Liver (tissue), 8 donors: ENCODE measurements at regions not wholly inside any gene's neighbourhood (a gene's known extent, or its start where the extent isn't known, plus 50 kb on each side); places are given as distances from the start of the nearest gene placed in this dataset.
A peak's percentile ranks its signal among the peaks of the same experiment; 100 is the strongest.

Experiments
- DNase-seq: peaks from one replicate; pipeline ENCODE4 v3.0.0-alpha.2; 2017; ENCODE audit warnings: low spot score
- H3K27ac ChIP-seq, 2 donors: one replicate each; pipeline ENCODE4 v1.7.0; 2013; ENCODE audit warnings: inconsistent platforms in 2 of 2, low read length in 2 of 2, control low read depth in 1 of 2, low read depth in 1 of 2, mild to moderate bottlenecking in 1 of 2
- H3K27me3 ChIP-seq, 4 donors: one replicate each; pipeline versions ENCODE4 v1.6.1 to v1.7.0; 2013; ENCODE audit warnings: low read length in 3 of 4, inconsistent platforms in 1 of 4, mild to moderate bottlenecking in 1 of 4, moderate library complexity in 1 of 4; ENCODE audit not compliant: control insufficient read depth in 4 of 4, insufficient read depth in 4 of 4
- H3K36me3 ChIP-seq, 4 donors: one replicate each; pipeline versions ENCODE4 v1.6.1 to v1.7.0; 2013; ENCODE audit warnings: low read length in 3 of 4, mild to moderate bottlenecking in 3 of 4, low read depth in 1 of 4, moderate library complexity in 1 of 4; ENCODE audit not compliant: control insufficient read depth in 4 of 4, insufficient read depth in 3 of 4
- H3K4me1 ChIP-seq, 4 donors: one replicate each; pipeline versions ENCODE4 v1.6.1 to v1.7.0; 2013; ENCODE audit warnings: low read length in 3 of 4, mild to moderate bottlenecking in 3 of 4, moderate library complexity in 1 of 4; ENCODE audit not compliant: control insufficient read depth in 4 of 4, insufficient read depth in 4 of 4
- H3K4me3 ChIP-seq, 3 donors: one replicate each; pipeline versions ENCODE4 v1.6.1 to v1.7.0; 2013; ENCODE audit warnings: low read length in 3 of 3, control low read depth in 1 of 3, low read depth in 1 of 3, mild to moderate bottlenecking in 1 of 3
- H3K9ac ChIP-seq, 2 donors: one replicate each; pipeline ENCODE4 v1.7.0; 2013; ENCODE audit warnings: low read length in 2 of 2, mild to moderate bottlenecking in 2 of 2, moderate library complexity in 2 of 2, control low read depth in 1 of 2, low read depth in 1 of 2
- H3K9me3 ChIP-seq, 4 donors: one replicate each; pipeline versions ENCODE4 v1.6.1 to v1.7.0; 2013; ENCODE audit warnings: low read length in 3 of 4; ENCODE audit not compliant: control insufficient read depth in 4 of 4
- ATF3 ChIP-seq: IDR thresholded peaks from 2 replicates; pipeline ENCODE4 v1.6.1; 2016; ENCODE audit warnings: antibody characterized with exemption
- CTCF ChIP-seq: fragments of 150-350 bp; IDR thresholded peaks from 2 replicates; pipeline ENCODE4 v1.5.1; 2017; ENCODE audit warnings: improper control_type of control experiment, low read depth, low read length; ENCODE audit not compliant: missing input control
- EGR1 ChIP-seq, 2 donors: IDR thresholded peaks; 2 replicates each; pipeline ENCODE4 v1.6.1; 2016 to 2018; ENCODE audit warnings: antibody characterized with exemption in 2 of 2, low read depth in 2 of 2
- FOXA1 ChIP-seq: IDR thresholded peaks from 2 replicates; pipeline ENCODE4 v1.6.1; 2016; ENCODE audit warnings: antibody characterized with exemption
- GABPA ChIP-seq, 2 donors: IDR thresholded peaks in 1 of 2; conservative IDR thresholded peaks in 1 of 2; 2 replicates each; pipeline ENCODE4 v1.6.1; 2016; ENCODE audit warnings: antibody characterized with exemption in 2 of 2, mild to moderate bottlenecking in 1 of 2, moderate library complexity in 1 of 2
- HNF4A ChIP-seq, 2 donors: conservative IDR thresholded peaks; 2 replicates each; pipeline ENCODE4 v1.6.1; 2016; ENCODE audit warnings: antibody characterized with exemption in 2 of 2, mild to moderate bottlenecking in 2 of 2
- HNF4G ChIP-seq: IDR thresholded peaks from 2 replicates; pipeline ENCODE4 v1.6.1; 2016; ENCODE audit warnings: antibody characterized with exemption
- JUND ChIP-seq, 2 donors: IDR thresholded peaks; 2 replicates each; pipeline ENCODE4 v1.6.1; 2016; ENCODE audit warnings: antibody characterized with exemption in 2 of 2
- MAX ChIP-seq: IDR thresholded peaks from 2 replicates; pipeline ENCODE4 v1.6.1; 2016; ENCODE audit warnings: antibody characterized with exemption
- NR2F2 ChIP-seq: IDR thresholded peaks from 2 replicates; pipeline ENCODE4 v1.6.1; 2016; ENCODE audit warnings: antibody characterized with exemption
- RAD21 ChIP-seq, 2 donors: IDR thresholded peaks; 2 replicates each; pipeline ENCODE4 v1.6.1; 2016; ENCODE audit warnings: antibody characterized with exemption in 2 of 2, mild to moderate bottlenecking in 2 of 2
- REST ChIP-seq: IDR thresholded peaks from 2 replicates; pipeline ENCODE4 v1.6.1; 2016; ENCODE audit warnings: antibody characterized with exemption, mild to moderate bottlenecking
- RXRA ChIP-seq, 2 donors: IDR thresholded peaks; 2 replicates each; pipeline ENCODE4 v1.6.1; 2017 to 2018; ENCODE audit warnings: antibody characterized with exemption in 2 of 2, mild to moderate bottlenecking in 1 of 2
- SP1 ChIP-seq: IDR thresholded peaks from 2 replicates; pipeline ENCODE4 v1.6.1; 2018; ENCODE audit warnings: antibody characterized with exemption, mild to moderate bottlenecking
- TAF1 ChIP-seq: conservative IDR thresholded peaks from 2 replicates; pipeline ENCODE4 v1.6.1; 2016; ENCODE audit warnings: antibody characterized with exemption, mild to moderate bottlenecking
- YY1 ChIP-seq: IDR thresholded peaks from 2 replicates; pipeline ENCODE4 v1.6.1; 2016; ENCODE audit warnings: antibody characterized with exemption, mild to moderate bottlenecking
- ZBTB33 ChIP-seq: IDR thresholded peaks from 2 replicates; pipeline ENCODE4 v1.6.1; 2016; ENCODE audit warnings: antibody characterized with exemption
- WGBS: extraction: QIAGEN DNeasy Blood & Tissue Kit; methylation state at CpG from one replicate; pipeline ENCODE4 v1.1.7; 2013; 5-methylcytosine and 5-hydroxymethylcytosine counted together
- donor health status: healthy.
- donor health status: healthy.
- donor health status: healthy.
- donor health status: healthy.
- donor health status: healthy.

- 86% methylated on average over 3 of the region's 3 CpGs for WGBS
- no peak overlapping the region for H3K27ac ChIP-seq
- H3K9me3 ChIP-seq: no peaks in the 10 kb centered on the region
- H3K9ac ChIP-seq: no peak overlapping the region
- H3K36me3 ChIP-seq: no peaks in the 10 kb centered on the region
- H3K4me3 ChIP-seq: no peak overlapping the region
- TF ChIP-seq YY1 (no peak), RXRA (IDR thresholded peaks at IDR 0.05) (no peak), FOXA1 (no peak), SP1 (no peak), ZBTB33 (no peak), REST (no peak), HNF4A (conservative IDR thresholded peaks at IDR 0.05) (no peak), NR2F2 (no peak), MAX (no peak), CTCF (no peak), ATF3 (no peak)
- H3K4me1 ChIP-seq: peaks cover 5 to 34% (median 24%) of the 10 kb centered on the region in 4 donors
- peak; percentile 23 for DNase-seq
- H3K27me3 ChIP-seq: no peaks in the 10 kb centered on the region
These were observed 277.9 kb upstream of the TLE3 start for GRCh38 chr15:70375586-70375985.

GRCh38 chr15:70375006-70375431 lies 277.3 kb upstream of the TLE3 start:
- Histone ChIP-seq H3K27me3 (no peaks in the 10 kb centered on the region), H3K9ac (no peak overlapping the region), H3K9me3 (no peaks in the 10 kb centered on the region), H3K4me1 (peaks cover 5 to 34% (median 24%) of the 10 kb centered on the region in 4 donors), H3K36me3 (no peaks in the 10 kb centered on the region), H3K27ac (no peak overlapping the region), H3K4me3 (no peak overlapping the region)
- DNase-seq: peak; percentile 20
- TF ChIP-seq MAX (no peak), HNF4A (conservative IDR thresholded peaks at IDR 0.05) (no peak), JUND (IDR thresholded peaks at IDR 0.05) (no peak), RXRA (IDR thresholded peaks at IDR 0.05) (no peak), YY1 (no peak), TAF1 (no peak), CTCF (no peak), NR2F2 (no peak), GABPA (IDR thresholded peaks at IDR 0.05 in 1 of 2, conservative IDR thresholded peaks at IDR 0.05 in 1 of 2) (no peak), EGR1 (IDR thresholded peaks at IDR 0.05; ENCODE audit: low read depth in 2 of 2) (no peak), SP1 (no peak), HNF4G (no peak), ZBTB33 (no peak), RAD21 (IDR thresholded peaks at IDR 0.05) (no peak)
- WGBS: 91% methylated on average over 13 of the region's 13 CpGs
